ENCODE measurements at regions not wholly inside any gene's neighbourhood (a gene's known extent, or its start where the extent isn't known, plus 50 kb on each side); places are given as distances from the start of the nearest gene placed in this dataset.

DNA sequence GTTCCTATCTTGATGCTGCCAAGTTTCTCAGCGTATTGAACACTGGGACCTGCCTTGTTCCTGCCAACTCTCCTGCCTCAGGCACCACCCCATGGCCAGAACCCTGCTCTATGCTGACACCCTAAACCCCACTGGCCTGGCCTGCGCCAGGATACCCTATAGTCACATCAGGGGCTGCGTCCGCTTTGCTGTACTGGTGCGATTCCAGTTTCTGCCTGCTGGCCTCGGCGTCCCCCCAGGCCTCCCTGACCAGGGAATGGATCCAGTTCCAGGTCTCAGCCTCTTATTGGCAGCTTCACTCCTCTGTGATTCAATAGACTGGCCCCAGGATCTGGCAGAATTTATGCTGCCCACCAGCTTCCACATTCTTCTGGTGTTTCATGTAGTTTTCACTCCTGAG is 55.0 kb downstream of the GPR6 start:
- DNase-seq (ENCODE audit: low spot score) = no peak
- no peak for ATAC-seq
- intact Hi-C loops (cut with DNase I) = loop anchor here (5.0 kb wide), 1 partner anchor 1671 kb away; no protein-coding TSS in a partner anchor

DNA sequence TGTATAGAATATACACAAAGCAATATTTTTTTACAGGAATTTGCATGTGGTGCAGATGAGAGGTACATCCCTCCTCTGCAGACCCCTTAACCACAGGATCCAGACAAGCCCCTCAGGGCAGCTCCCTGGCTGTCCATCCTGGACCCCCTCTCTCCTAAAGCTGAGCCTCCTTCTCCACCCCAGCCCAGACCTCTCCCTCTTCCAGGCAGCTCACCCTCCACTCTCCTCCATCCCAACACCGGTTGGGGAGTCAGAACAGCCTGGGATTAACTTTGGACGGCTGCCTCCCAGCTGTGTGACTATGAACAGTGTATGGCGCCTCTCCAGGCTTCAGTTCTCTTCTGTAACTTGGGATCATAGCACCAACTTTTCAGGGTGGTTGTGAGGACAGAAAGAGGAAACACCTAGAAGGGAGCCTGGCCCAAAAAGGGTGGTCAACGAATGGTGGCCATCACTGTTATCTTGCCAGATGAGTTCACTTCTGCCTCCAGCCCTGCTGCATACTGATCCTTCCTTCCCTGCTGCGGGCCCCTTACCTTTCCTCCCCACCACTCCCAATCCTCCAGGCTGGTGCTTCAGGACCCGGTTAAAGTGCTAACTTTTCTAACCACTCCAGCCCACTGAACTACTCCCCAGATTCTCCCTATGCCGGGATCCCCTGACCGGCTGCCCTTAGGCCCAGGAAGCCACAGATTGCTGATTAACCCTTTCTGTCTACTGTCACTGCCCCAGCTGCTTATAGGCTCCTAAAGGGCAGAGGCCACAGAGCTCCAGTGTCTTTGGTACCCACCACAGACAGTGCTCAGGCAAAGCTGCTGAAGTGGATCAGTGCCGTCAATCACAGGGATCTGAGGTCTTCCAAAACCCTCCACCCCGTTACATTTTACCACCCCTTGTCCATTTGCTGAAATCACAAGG is 55.9 kb downstream of the GPR6 start:
- intact Hi-C loops (cut with DNase I) = loop anchor here (5.0 kb wide), 1 partner anchor 1672 kb away; no protein-coding TSS in a partner anchor
- DNase-seq (ENCODE audit: low spot score) (no peak), ATAC-seq (no peak)

- intact Hi-C loops (cut with DNase I) = loop anchor here (5.0 kb wide), 2 partner anchors 327 to 1672 kb away; no protein-coding TSS in a partner anchor
- DNase-seq (ENCODE audit: low spot score) (no peak), ATAC-seq (no peak)
Observed at GRCh38 chr6:110034667-110035036, 56.5 kb downstream of the GPR6 start.

DNA sequence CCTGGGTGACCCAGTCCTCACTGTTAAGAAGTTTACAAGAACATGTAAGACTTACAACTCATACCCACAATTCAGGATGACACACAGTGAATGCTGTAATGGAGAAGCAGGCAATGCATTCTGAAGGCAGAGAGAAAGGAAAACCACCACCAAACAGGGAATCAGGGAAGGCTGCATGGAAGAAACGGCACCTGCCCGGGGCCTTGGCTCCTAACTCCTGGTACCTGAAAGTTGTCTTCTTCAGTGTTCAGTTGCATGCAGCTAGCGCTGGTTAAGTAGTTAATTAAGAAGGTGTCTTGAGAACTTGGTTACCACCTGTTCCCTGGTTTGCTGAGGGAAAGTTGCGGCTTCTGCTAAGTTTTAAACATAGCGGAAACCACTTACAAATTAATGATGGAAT is 57.2 kb downstream of the GPR6 start:
- DNase-seq (ENCODE audit: low spot score) (no peak), ATAC-seq (no peak)
- intact Hi-C loops (cut with DNase I) = loop anchor here (5.0 kb wide), 1 partner anchor 328 kb away; no protein-coding TSS in a partner anchor

DNA sequence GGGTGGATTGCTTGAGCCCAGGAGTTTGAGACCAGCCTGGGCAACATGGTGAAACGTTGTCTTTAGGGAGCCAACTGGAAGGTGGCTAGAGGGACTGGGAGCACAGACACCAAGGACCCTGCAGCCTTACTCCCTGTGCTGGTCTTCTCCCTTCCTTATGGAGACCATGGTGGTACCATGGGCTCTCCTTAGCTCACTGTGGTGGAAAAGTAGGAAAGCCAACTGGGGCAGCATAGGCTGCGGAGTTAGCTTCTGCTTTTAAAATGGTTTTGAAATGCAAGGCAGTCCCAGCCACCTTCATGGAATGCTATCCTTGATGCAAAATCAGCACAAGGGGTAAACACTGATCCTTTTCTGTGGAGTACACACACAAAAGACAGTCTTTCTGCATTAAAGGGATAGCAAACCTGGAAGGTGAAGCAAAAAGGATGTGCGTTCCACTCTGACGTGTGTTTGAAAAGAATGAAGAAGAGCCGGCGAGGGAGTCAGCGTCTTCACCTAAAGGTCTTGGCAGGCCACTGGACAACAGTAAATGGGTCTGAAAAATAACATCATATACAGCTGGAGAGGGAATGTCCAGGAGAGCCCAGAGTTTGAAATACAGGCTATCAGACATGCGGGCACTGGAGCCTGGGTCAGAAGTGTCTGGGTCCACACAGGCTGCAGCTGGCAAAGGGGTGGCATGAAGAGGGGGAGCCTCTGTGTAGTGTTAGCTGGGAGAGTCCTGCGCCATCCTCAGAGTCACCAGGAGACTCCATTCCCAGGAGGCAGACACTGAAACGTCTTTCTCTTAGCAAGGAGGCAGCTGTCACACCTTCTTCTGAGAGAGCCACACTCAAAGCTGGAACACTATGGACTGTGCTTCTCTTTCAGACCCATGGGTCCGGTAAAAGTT is 58.5 kb downstream of the GPR6 start:
- no peak for DNase-seq (ENCODE audit: low spot score)
- intact Hi-C loops (cut with DNase I) = loop anchor here (5.0 kb wide), 1 partner anchor 329 kb away; no protein-coding TSS in a partner anchor
- ATAC-seq = no peak

- ATAC-seq (no peak), DNase-seq (ENCODE audit: low spot score) (no peak)
- intact Hi-C loops (cut with DNase I) = loop anchor here (5.0 kb wide), 1 partner anchor 331 kb away; no protein-coding TSS in a partner anchor
Observed at GRCh38 chr6:110037726-110038295, 59.7 kb downstream of the GPR6 start.

DNA sequence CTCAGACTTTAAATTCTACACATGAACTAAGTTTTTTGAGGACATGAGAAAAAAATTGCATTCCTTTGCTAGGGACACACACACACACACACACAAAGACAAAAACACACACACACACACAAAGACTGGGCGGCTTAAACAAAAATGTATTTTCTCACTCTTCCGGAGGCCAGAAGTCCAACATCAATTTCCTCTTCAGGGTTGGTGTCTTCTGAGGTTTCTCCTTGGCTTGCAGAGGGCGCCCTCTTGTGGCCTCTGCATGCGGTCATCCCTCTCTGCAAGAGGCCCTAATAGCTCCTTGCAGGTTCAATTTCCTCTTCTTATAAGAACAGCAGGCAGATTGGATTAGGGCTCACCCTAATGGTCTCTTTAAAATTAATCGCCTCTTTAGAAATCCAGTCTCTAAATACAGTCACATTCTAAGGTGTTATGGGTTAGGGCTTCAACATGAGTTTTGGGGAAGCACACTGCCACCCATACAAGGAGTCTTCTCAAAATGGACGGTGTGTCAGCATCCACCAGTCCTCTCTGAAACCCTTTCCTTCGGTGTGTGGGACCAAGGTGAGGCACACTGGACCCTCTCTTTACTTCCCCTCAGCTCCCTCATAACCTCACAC is 61.4 kb downstream of the GPR6 start:
- intact Hi-C loops (cut with DNase I) = loop anchor here (5.0 kb wide), 1 partner anchor 332 kb away; no protein-coding TSS in a partner anchor
- ATAC-seq = peak; percentile 92
- DNase-seq (ENCODE audit: low spot score) = peak; percentile 90

- no peak for DNase-seq (ENCODE audit: low spot score)
- intact Hi-C loops (cut with DNase I) = loop anchor here (5.0 kb wide), 1 partner anchor 333 kb away; no protein-coding TSS in a partner anchor
- peak; percentile 61 for ATAC-seq
Observed at GRCh38 chr6:110039981-110040383, 61.9 kb downstream of the GPR6 start.

DNA sequence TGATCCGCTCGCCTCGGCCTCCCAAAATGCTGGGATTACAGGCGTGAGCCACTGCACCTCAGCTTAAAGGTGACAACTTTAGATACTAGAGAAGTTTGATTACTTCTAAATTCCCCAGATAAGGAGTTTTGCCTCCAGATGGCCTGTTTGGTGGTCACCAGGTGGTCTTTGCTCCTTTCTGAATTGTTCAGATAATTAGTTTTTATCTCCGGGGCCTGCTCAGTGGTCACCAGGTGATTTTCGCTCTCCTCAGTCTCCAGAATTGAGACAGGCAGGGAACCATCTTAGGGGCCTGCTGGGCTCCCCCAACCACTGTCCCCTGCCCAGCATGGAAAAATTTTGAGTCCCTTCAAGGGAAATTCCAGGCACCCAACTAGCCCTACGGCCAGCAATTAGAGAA is 62.6 kb downstream of the GPR6 start:
- DNase-seq (ENCODE audit: low spot score) (no peak), ATAC-seq (no peak)
- intact Hi-C loops (cut with DNase I) = no loop called here

GRCh38 chr6:110041126-110041525 is 63.0 kb downstream of the GPR6 start:
- intact Hi-C loops (cut with DNase I) = no loop called here
- no peak for ATAC-seq
- DNase-seq (ENCODE audit: low spot score) = no peak

DNA sequence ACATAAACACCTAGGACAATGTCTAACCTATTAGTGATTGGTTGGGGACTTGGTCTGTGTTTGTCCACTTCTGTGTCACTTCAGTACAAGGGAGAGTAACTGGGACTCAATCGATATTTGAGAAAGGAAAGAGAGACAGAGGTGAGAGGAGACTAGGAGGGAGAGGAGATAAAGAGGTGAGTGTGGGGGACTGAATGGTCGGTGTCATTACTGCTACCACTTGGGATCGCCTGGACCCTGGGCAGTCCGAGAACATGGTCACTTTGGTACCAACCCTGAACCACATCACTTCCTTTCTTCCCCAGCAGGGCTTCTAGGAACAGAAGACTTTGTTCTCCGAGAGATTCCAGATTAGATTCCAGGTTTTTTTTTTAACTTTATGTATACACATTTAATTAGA is 63.7 kb downstream of the GPR6 start:
- intact Hi-C loops (cut with DNase I) = no loop called here
- ATAC-seq (no peak), DNase-seq (ENCODE audit: low spot score) (no peak)

- ATAC-seq (no peak), DNase-seq (ENCODE audit: low spot score) (no peak)
- intact Hi-C loops (cut with DNase I) = no loop called here
Observed at GRCh38 chr6:110042670-110043296, 64.7 kb downstream of the GPR6 start.

GRCh38 chr6:110043366-110043994 is 65.4 kb downstream of the GPR6 start:
- ATAC-seq (no peak), DNase-seq (ENCODE audit: low spot score) (no peak)
- intact Hi-C loops (cut with DNase I) = no loop called here

GRCh38 chr6:110044096-110044495 is 66.0 kb downstream of the GPR6 start:
- DNase-seq (ENCODE audit: low spot score) = no peak
- intact Hi-C loops (cut with DNase I) = no loop called here
- ATAC-seq = no peak

GRCh38 chr6:110044622-110045021 is 66.5 kb downstream of the GPR6 start:
- intact Hi-C loops (cut with DNase I) = no loop called here
- ATAC-seq (no peak), DNase-seq (ENCODE audit: low spot score) (no peak)

- intact Hi-C loops (cut with DNase I) = no loop called here
- ATAC-seq (no peak), DNase-seq (ENCODE audit: low spot score) (no peak)
Observed at GRCh38 chr6:110048221-110048875, 70.2 kb downstream of the GPR6 start.

DNA sequence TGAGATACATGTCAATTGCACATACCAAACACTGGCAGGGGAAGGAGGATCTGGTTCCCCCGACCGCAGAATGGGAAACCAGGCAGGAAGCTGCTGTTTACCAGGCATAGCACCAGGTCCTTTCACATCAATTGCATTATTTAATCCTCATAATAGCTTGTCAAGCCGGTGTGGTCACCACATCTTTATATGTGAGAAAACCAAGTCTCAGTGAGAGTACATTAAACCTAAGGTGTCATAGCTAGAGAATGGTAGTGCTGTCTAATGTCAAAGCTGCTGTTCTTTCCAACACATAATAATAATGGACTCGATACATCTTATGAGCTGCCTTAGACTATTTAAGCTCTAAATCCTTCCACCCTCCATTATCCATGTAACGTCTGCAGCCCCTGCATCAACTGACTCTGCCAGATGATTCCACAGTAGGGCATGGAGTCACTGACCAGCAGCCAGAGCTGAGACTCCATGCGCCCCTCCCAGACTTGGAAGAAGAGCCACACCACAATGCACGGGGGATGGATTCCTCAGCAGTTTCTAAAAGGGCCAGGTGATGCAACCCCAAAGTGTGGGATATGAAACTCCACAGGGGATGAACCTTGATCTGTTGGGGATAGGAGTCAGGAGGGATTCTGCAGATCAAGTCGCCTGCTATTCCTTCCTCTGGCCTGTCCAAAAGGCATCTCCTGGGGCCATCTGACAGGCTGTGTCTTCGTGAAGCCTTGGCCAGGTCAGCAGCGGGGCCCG is 71.8 kb downstream of the GPR6 start:
- intact Hi-C loops (cut with DNase I) = loop anchor here (5.0 kb wide), 1 partner anchor 343 kb away; no protein-coding TSS in a partner anchor
- DNase-seq (ENCODE audit: low spot score) = no peak

More for the DNA sequence above, 71.8 kb downstream of the GPR6 start:
- ATAC-seq = no peak
